Lung (tissue), 11 donors: ENCODE measurements at regions not wholly inside any gene's neighbourhood (a gene's known extent, or its start where the extent isn't known, plus 50 kb on each side); places are given as distances from the start of the nearest gene placed in this dataset.

Source experiments
- ATAC-seq: fragments of 200-7000 bp; cut with Tn5 transposase; one replicate; pipeline ENCODE4 v1.9.1; 2020; ENCODE audit warnings: moderate number of reproducible peaks; ENCODE audit not compliant: insufficient read depth, low FRiP score
- DNase-seq, 3 donors: peaks; one replicate each; pipeline ENCODE4 v3.0.0-alpha.2; 2013 to 2017
- H3K27ac ChIP-seq, 2 donors: one replicate each; pipeline ENCODE4 v1.5.1; 2013; ENCODE audit warnings: mild to moderate bottlenecking in 2 of 2, moderate library complexity in 2 of 2, control low read depth in 1 of 2, inconsistent platforms in 1 of 2, low read depth in 1 of 2, low read length in 1 of 2
- H3K27me3 ChIP-seq, 3 donors: one replicate each; pipeline ENCODE4 v1.5.1; 2013; ENCODE audit warnings: low read length in 2 of 3; ENCODE audit not compliant: control insufficient read depth in 3 of 3, insufficient read depth in 3 of 3
- H3K36me3 ChIP-seq, 4 donors: one replicate each; pipeline ENCODE4 v1.5.1; 2013; ENCODE audit warnings: low read length in 4 of 4, mild to moderate bottlenecking in 1 of 4, moderate library complexity in 1 of 4; ENCODE audit not compliant: control insufficient read depth in 4 of 4, insufficient read depth in 4 of 4
- H3K4me1 ChIP-seq, 5 donors: one replicate each; pipeline ENCODE4 v1.5.1; 2013; ENCODE audit warnings: low read length in 5 of 5, mild to moderate bottlenecking in 2 of 5, moderate library complexity in 1 of 5; ENCODE audit not compliant: control insufficient read depth in 5 of 5, insufficient read depth in 5 of 5
- H3K4me3 ChIP-seq: one replicate; pipeline ENCODE4 v1.5.1; 2013; ENCODE audit warnings: mild to moderate bottlenecking, control low read depth, moderate library complexity
- H3K9ac ChIP-seq, 2 donors: one replicate each; pipeline ENCODE4 v1.5.1; 2013; ENCODE audit warnings: low read length in 2 of 2, control low read depth in 1 of 2; ENCODE audit not compliant: insufficient read depth in 1 of 2
- H3K9me3 ChIP-seq, 4 donors: one replicate each; pipeline ENCODE4 v1.5.1; 2013; ENCODE audit warnings: low read length in 3 of 4, mild to moderate bottlenecking in 1 of 4, moderate library complexity in 1 of 4; ENCODE audit not compliant: control insufficient read depth in 4 of 4, insufficient read depth in 3 of 4
- CTCF ChIP-seq: IDR thresholded peaks from 2 replicates; pipeline ENCODE4 v1.5.1; 2012; ENCODE audit warnings: mild to moderate bottlenecking; ENCODE audit errors: control extremely low read depth, extremely low read depth
- WGBS, 2 donors: extraction: QIAGEN DNeasy Blood & Tissue Kit; methylation state at CpG; one replicate each; pipeline ENCODE4 v1.1.7; 2013; 5-methylcytosine and 5-hydroxymethylcytosine counted together
- donor health status: control.
- donor health status: control.
- donor health status: Bipolar disorder and iron deficiency.
- donor health status: healthy.
- donor health status: DM: yes; HTN: yes; CAD: no.

- Histone ChIP-seq H3K27me3 (no peaks in the 10 kb centered on the region), H3K36me3 (no peaks in the 10 kb centered on the region), H3K4me3 (no peak overlapping the region), H3K4me1 (peaks cover 3 to 26% (median 10%) of the 10 kb centered on the region in 5 donors), H3K27ac (peak overlapping the region in 1 of 2 donors; percentile 50), H3K9me3 (peaks cover 0 to 2% (median 0%) of the 10 kb centered on the region in 4 donors), H3K9ac (no peak overlapping the region)
- no peak for TF ChIP-seq CTCF
- no peak for ATAC-seq
- no peak for DNase-seq
- 79 to 91% methylated on average over 4 of the region's 4 CpGs for WGBS, 2 donors
Measured at GRCh38 chr1:58886611-58887010, 102.8 kb upstream of the JUN start.

GRCh38 chr1:58887059-58887458 lies 103.2 kb upstream of the JUN start:
- H3K4me1 ChIP-seq = peaks cover 3 to 25% (median 6%) of the 10 kb centered on the region in 5 donors
- H3K27ac ChIP-seq = no peak overlapping the region
- DNase-seq = no peak
- no peak for TF ChIP-seq CTCF
- no peak for ATAC-seq
- H3K9ac ChIP-seq = no peak overlapping the region
- H3K36me3 ChIP-seq = no peaks in the 10 kb centered on the region
- peaks cover 0 to 2% (median 0%) of the 10 kb centered on the region in 4 donors for H3K9me3 ChIP-seq
- H3K4me3 ChIP-seq = no peak overlapping the region
- H3K27me3 ChIP-seq = no peaks in the 10 kb centered on the region

- WGBS, 2 donors = 78 to 84% methylated on average over 5 of the region's 5 CpGs
- TF ChIP-seq CTCF = no peak
- ATAC-seq = no peak
Measured at GRCh38 chr1:58888833-58889232, 105.0 kb upstream of the JUN start.

GRCh38 chr1:58890113-58890512 lies 106.3 kb upstream of the JUN start:
- no peak for TF ChIP-seq CTCF
- H3K36me3 ChIP-seq = no peaks in the 10 kb centered on the region
- no peaks in the 10 kb centered on the region for H3K27me3 ChIP-seq
- WGBS, 2 donors = 97 to 98% methylated on average over 3 of the region's 3 CpGs
- peaks cover 0 to 2% (median 0%) of the 10 kb centered on the region in 4 donors for H3K9me3 ChIP-seq
- ATAC-seq = no peak
- H3K4me1 ChIP-seq = peaks cover 0 to 22% (median 8%) of the 10 kb centered on the region in 5 donors
- no peak overlapping the region for H3K27ac ChIP-seq
- no peak overlapping the region for H3K4me3 ChIP-seq
- H3K9ac ChIP-seq = no peak overlapping the region
- no peak for DNase-seq

More at GRCh38 chr1:58888833-58889232, 105.0 kb upstream of the JUN start:
- no peaks in the 10 kb centered on the region for H3K36me3 ChIP-seq
- H3K27me3 ChIP-seq = no peaks in the 10 kb centered on the region
- no peak overlapping the region for H3K4me3 ChIP-seq
- peaks cover 0 to 20% (median 7%) of the 10 kb centered on the region in 5 donors for H3K4me1 ChIP-seq
- no peak overlapping the region for H3K27ac ChIP-seq
- H3K9ac ChIP-seq = no peak overlapping the region
- H3K9me3 ChIP-seq = peaks cover 0 to 2% (median 0%) of the 10 kb centered on the region in 4 donors
- no peak for DNase-seq
